ENCODE measurements at regions not wholly inside any gene's neighbourhood (a gene's known extent, or its start where the extent isn't known, plus 50 kb on each side); places are given as distances from the start of the nearest gene placed in this dataset.
"Not testable (repeated sequence)": the region's sequence is repeated elsewhere in the genome, so short reads cannot be mapped to it uniquely, and the experiment has no call there.

- H3K27me3 ChIP-seq (ENCODE audit: control insufficient read depth, insufficient read depth, low read length): no peaks in the 10 kb centered on the region
- no peaks in the 10 kb centered on the region for H3K9me3 ChIP-seq (replicated peaks; ENCODE audit: control insufficient read depth, low read depth, low read length)
- WGBS (ENCODE audit: insufficient coverage): no CpG with 5 or more reads among the region's 2 CpGs
- H3K36me3 ChIP-seq (ENCODE audit: control insufficient read depth, insufficient read depth, low read length): no peaks in the 10 kb centered on the region
- no peak overlapping the region for H3K4me3 ChIP-seq (ENCODE audit: low read length)
- H3K4me1 ChIP-seq (ENCODE audit: control insufficient read depth, insufficient read depth, low read length): no peaks in the 10 kb centered on the region
- DNase-seq: no peak
- no peak overlapping the region for H3K27ac ChIP-seq (ENCODE audit: low read length)
Measured at GRCh38 chr5:51684794-51685355, 301.6 kb downstream of the ISL1 start.

GRCh38 chr5:51685419-51685818, 302.2 kb downstream of the ISL1 start:
- H3K27ac ChIP-seq (ENCODE audit: low read length): no peak overlapping the region
- WGBS (ENCODE audit: insufficient coverage): 80% methylated on average over 1 of the region's 3 CpGs
- H3K9me3 ChIP-seq (replicated peaks; ENCODE audit: control insufficient read depth, low read depth, low read length): no peaks in the 10 kb centered on the region
- no peak for DNase-seq
- no peaks in the 10 kb centered on the region for H3K36me3 ChIP-seq (ENCODE audit: control insufficient read depth, insufficient read depth, low read length)
- no peaks in the 10 kb centered on the region for H3K27me3 ChIP-seq (ENCODE audit: control insufficient read depth, insufficient read depth, low read length)
- no peak overlapping the region for H3K4me3 ChIP-seq (ENCODE audit: low read length)
- H3K4me1 ChIP-seq (ENCODE audit: control insufficient read depth, insufficient read depth, low read length): no peaks in the 10 kb centered on the region

- Histone ChIP-seq H3K27ac (ENCODE audit: low read length) (no peak overlapping the region), H3K4me1 (ENCODE audit: control insufficient read depth, insufficient read depth, low read length) (no peaks in the 10 kb centered on the region), H3K27me3 (ENCODE audit: control insufficient read depth, insufficient read depth, low read length) (no peaks in the 10 kb centered on the region), H3K36me3 (ENCODE audit: control insufficient read depth, insufficient read depth, low read length) (no peaks in the 10 kb centered on the region), H3K4me3 (ENCODE audit: low read length) (no peak overlapping the region), H3K9me3 (replicated peaks; ENCODE audit: control insufficient read depth, low read depth, low read length) (no peaks in the 10 kb centered on the region)
- WGBS (ENCODE audit: insufficient coverage): no CpG with 5 or more reads among the region's 1 CpG
- DNase-seq: no peak
Measured at GRCh38 chr5:51686622-51687021, 303.4 kb downstream of the ISL1 start.

GRCh38 chr5:51691538-51692079, 308.4 kb downstream of the ISL1 start:
- Histone ChIP-seq H3K27me3 (ENCODE audit: control insufficient read depth, insufficient read depth, low read length) (no peaks in the 10 kb centered on the region), H3K4me3 (ENCODE audit: low read length) (no peak overlapping the region), H3K9me3 (replicated peaks; ENCODE audit: control insufficient read depth, low read depth, low read length) (no peaks in the 10 kb centered on the region), H3K27ac (ENCODE audit: low read length) (no peak overlapping the region), H3K36me3 (ENCODE audit: control insufficient read depth, insufficient read depth, low read length) (no peaks in the 10 kb centered on the region), H3K4me1 (ENCODE audit: control insufficient read depth, insufficient read depth, low read length) (no peaks in the 10 kb centered on the region)
- no CpG with 5 or more reads among the region's 4 CpGs for WGBS (ENCODE audit: insufficient coverage)
- DNase-seq: no peak

- no peaks in the 10 kb centered on the region for H3K9me3 ChIP-seq (replicated peaks; ENCODE audit: control insufficient read depth, low read depth, low read length)
- no peaks in the 10 kb centered on the region for H3K27me3 ChIP-seq (ENCODE audit: control insufficient read depth, insufficient read depth, low read length)
- H3K4me3 ChIP-seq (ENCODE audit: low read length): no peak overlapping the region
- H3K27ac ChIP-seq (ENCODE audit: low read length): no peak overlapping the region
- WGBS (ENCODE audit: insufficient coverage): no CpG with 5 or more reads among the region's 2 CpGs
- H3K36me3 ChIP-seq (ENCODE audit: control insufficient read depth, insufficient read depth, low read length): no peaks in the 10 kb centered on the region
- DNase-seq: no peak
- H3K4me1 ChIP-seq (ENCODE audit: control insufficient read depth, insufficient read depth, low read length): no peaks in the 10 kb centered on the region
Measured at GRCh38 chr5:51694826-51695225, 311.6 kb downstream of the ISL1 start.

GRCh38 chr5:51696122-51696521, 312.9 kb downstream of the ISL1 start:
- Histone ChIP-seq H3K4me1 (ENCODE audit: control insufficient read depth, insufficient read depth, low read length) (no peaks in the 10 kb centered on the region), H3K4me3 (ENCODE audit: low read length) (no peak overlapping the region), H3K27ac (ENCODE audit: low read length) (no peak overlapping the region), H3K27me3 (ENCODE audit: control insufficient read depth, insufficient read depth, low read length) (no peaks in the 10 kb centered on the region), H3K36me3 (ENCODE audit: control insufficient read depth, insufficient read depth, low read length) (no peaks in the 10 kb centered on the region), H3K9me3 (replicated peaks; ENCODE audit: control insufficient read depth, low read depth, low read length) (no peaks in the 10 kb centered on the region)
- no peak for DNase-seq
- no CpG with 5 or more reads among the region's 3 CpGs for WGBS (ENCODE audit: insufficient coverage)

GRCh38 chr5:51702046-51702445, 318.8 kb downstream of the ISL1 start:
- H3K4me3 ChIP-seq (ENCODE audit: low read length); H3K9me3 ChIP-seq (replicated peaks; ENCODE audit: control insufficient read depth, low read depth, low read length); H3K36me3 ChIP-seq (ENCODE audit: control insufficient read depth, insufficient read depth, low read length); H3K27ac ChIP-seq (ENCODE audit: low read length); H3K27me3 ChIP-seq (ENCODE audit: control insufficient read depth, insufficient read depth, low read length); DNase-seq; H3K4me1 ChIP-seq (ENCODE audit: control insufficient read depth, insufficient read depth, low read length): not testable (repeated sequence)
- no CpG with 5 or more reads among the region's 3 CpGs for WGBS (ENCODE audit: insufficient coverage)

- Histone ChIP-seq H3K4me1 (ENCODE audit: control insufficient read depth, insufficient read depth, low read length) (no peaks in the 10 kb centered on the region), H3K27ac (ENCODE audit: low read length) (no peak overlapping the region), H3K9me3 (replicated peaks; ENCODE audit: control insufficient read depth, low read depth, low read length) (no peaks in the 10 kb centered on the region), H3K4me3 (ENCODE audit: low read length) (no peak overlapping the region), H3K27me3 (ENCODE audit: control insufficient read depth, insufficient read depth, low read length) (no peaks in the 10 kb centered on the region), H3K36me3 (ENCODE audit: control insufficient read depth, insufficient read depth, low read length) (no peaks in the 10 kb centered on the region)
- 100% methylated on average over 2 of the region's 5 CpGs for WGBS (ENCODE audit: insufficient coverage)
- no peak for DNase-seq
Measured at GRCh38 chr5:51712201-51712600, 329.0 kb downstream of the ISL1 start.

GRCh38 chr5:51715445-51715844, 332.2 kb downstream of the ISL1 start:
- H3K4me3 ChIP-seq (ENCODE audit: low read length); H3K27me3 ChIP-seq (ENCODE audit: control insufficient read depth, insufficient read depth, low read length); H3K36me3 ChIP-seq (ENCODE audit: control insufficient read depth, insufficient read depth, low read length); H3K4me1 ChIP-seq (ENCODE audit: control insufficient read depth, insufficient read depth, low read length); DNase-seq; H3K27ac ChIP-seq (ENCODE audit: low read length); H3K9me3 ChIP-seq (replicated peaks; ENCODE audit: control insufficient read depth, low read depth, low read length): not testable (repeated sequence)
- no CpG with 5 or more reads among the region's 2 CpGs for WGBS (ENCODE audit: insufficient coverage)

GRCh38 chr5:51731421-51732029, 348.3 kb downstream of the ISL1 start:
- Histone ChIP-seq H3K4me3 (ENCODE audit: low read length) (no peak overlapping the region), H3K4me1 (ENCODE audit: control insufficient read depth, insufficient read depth, low read length) (no peaks in the 10 kb centered on the region), H3K36me3 (ENCODE audit: control insufficient read depth, insufficient read depth, low read length) (no peaks in the 10 kb centered on the region), H3K27ac (ENCODE audit: low read length) (no peak overlapping the region), H3K27me3 (ENCODE audit: control insufficient read depth, insufficient read depth, low read length) (no peaks in the 10 kb centered on the region), H3K9me3 (replicated peaks; ENCODE audit: control insufficient read depth, low read depth, low read length) (no peaks in the 10 kb centered on the region)
- DNase-seq: peak; percentile 4
- no CpG with 5 or more reads among the region's 2 CpGs for WGBS (ENCODE audit: insufficient coverage)
